ENCODE measurements at regions not wholly inside any gene's neighbourhood (a gene's known extent, or its start where the extent isn't known, plus 50 kb on each side); places are given as distances from the start of the nearest gene placed in this dataset.

- H3K9me3 Mint-ChIP-seq: no peaks in the 10 kb centered on the region
- H3K36me3 Mint-ChIP-seq: no peaks in the 10 kb centered on the region
- Histone ChIP-seq H4K20me1 (ENCODE audit: low read depth) (no peaks in the 10 kb centered on the region), H2AFZ (replicated peaks) (no peak overlapping the region), H3K4me3 (no peak overlapping the region), H3K36me3 (no peaks in the 10 kb centered on the region), H3K9ac (no peak overlapping the region), H3K27ac (no peak overlapping the region), H3K4me2 (no peak overlapping the region), H3F3A (ENCODE audit: low read depth) (no peaks in the 10 kb centered on the region), H3K27me3 (no peaks in the 10 kb centered on the region), H3K79me2 (ENCODE audit: low read depth) (no peaks in the 10 kb centered on the region), H3K4me1 (no peaks in the 10 kb centered on the region), H3K9me3 (ENCODE audit: low read depth) (no peaks in the 10 kb centered on the region)
- no peak for DNase-seq (ENCODE audit: low spot score)
- H3K4me3 Mint-ChIP-seq: no peak overlapping the region
- H3K27me3 Mint-ChIP-seq (ENCODE audit: insufficient read depth, low read depth): no peaks in the 10 kb centered on the region
- no peak overlapping the region for H3K27ac Mint-ChIP-seq
- peaks cover 2% of the 10 kb centered on the region for H3K4me1 Mint-ChIP-seq
- no peak for TF ChIP-seq EZH2 (IDR thresholded peaks at IDR 0.05)
- TF ChIP-seq CTCF (IDR thresholded peaks at IDR 0.05): no peak
- no peak for TF ChIP-seq EZH2phosphoT487 (IDR thresholded peaks at IDR 0.05)
These were observed 376.5 kb downstream of the MFSD1 start for GRCh38 chr3:159178209-159178897.

GRCh38 chr3:159182961-159183360, 381.1 kb downstream of the MFSD1 start:
- Mint-ChIP-seq H3K27me3 (ENCODE audit: insufficient read depth, low read depth) (no peaks in the 10 kb centered on the region), H3K4me1 (no peaks in the 10 kb centered on the region), H3K4me3 (no peak overlapping the region), H3K36me3 (no peaks in the 10 kb centered on the region), H3K9me3 (no peaks in the 10 kb centered on the region), H3K27ac (no peak overlapping the region)
- Histone ChIP-seq H3K4me2 (no peak overlapping the region), H3K4me1 (no peaks in the 10 kb centered on the region), H4K20me1 (ENCODE audit: low read depth) (no peaks in the 10 kb centered on the region), H3K36me3 (no peaks in the 10 kb centered on the region), H3K9ac (no peak overlapping the region), H3K79me2 (ENCODE audit: low read depth) (no peaks in the 10 kb centered on the region), H3K9me3 (ENCODE audit: low read depth) (no peaks in the 10 kb centered on the region), H3F3A (ENCODE audit: low read depth) (no peaks in the 10 kb centered on the region), H2AFZ (replicated peaks) (no peak overlapping the region), H3K4me3 (no peak overlapping the region), H3K27ac (no peak overlapping the region), H3K27me3 (no peaks in the 10 kb centered on the region)
- no peak for TF ChIP-seq EZH2phosphoT487 (IDR thresholded peaks at IDR 0.05)
- TF ChIP-seq EZH2 (IDR thresholded peaks at IDR 0.05): no peak
- TF ChIP-seq CTCF (IDR thresholded peaks at IDR 0.05): no peak
- no peak for DNase-seq (ENCODE audit: low spot score)

- H3K4me3 ChIP-seq: no peak overlapping the region
- no peaks in the 10 kb centered on the region for H3K36me3 ChIP-seq
- no peaks in the 10 kb centered on the region for H3K27me3 ChIP-seq
- no peaks in the 10 kb centered on the region for H3F3A ChIP-seq (ENCODE audit: low read depth)
- TF ChIP-seq CTCF (IDR thresholded peaks at IDR 0.05) (no peak), EZH2 (IDR thresholded peaks at IDR 0.05) (no peak), EZH2phosphoT487 (IDR thresholded peaks at IDR 0.05) (no peak)
- no peaks in the 10 kb centered on the region for H3K9me3 ChIP-seq (ENCODE audit: low read depth)
- no peaks in the 10 kb centered on the region for H3K9me3 Mint-ChIP-seq
- H3K27me3 Mint-ChIP-seq (ENCODE audit: insufficient read depth, low read depth): no peaks in the 10 kb centered on the region
- H2AFZ ChIP-seq (replicated peaks): no peak overlapping the region
- H3K4me3 Mint-ChIP-seq: no peak overlapping the region
- no peaks in the 10 kb centered on the region for H4K20me1 ChIP-seq (ENCODE audit: low read depth)
- no peak overlapping the region for H3K27ac ChIP-seq
- no peak overlapping the region for H3K9ac ChIP-seq
- H3K4me2 ChIP-seq: no peak overlapping the region
- H3K36me3 Mint-ChIP-seq: no peaks in the 10 kb centered on the region
- no peak for DNase-seq (ENCODE audit: low spot score)
- H3K79me2 ChIP-seq (ENCODE audit: low read depth): no peaks in the 10 kb centered on the region
- H3K27ac Mint-ChIP-seq: no peak overlapping the region
- H3K4me1 ChIP-seq: no peaks in the 10 kb centered on the region
- no peaks in the 10 kb centered on the region for H3K4me1 Mint-ChIP-seq
These were observed 383.7 kb downstream of the MFSD1 start for GRCh38 chr3:159185443-159186050.
